ENCODE measurements at regions not wholly inside any gene's neighbourhood (a gene's known extent, or its start where the extent isn't known, plus 50 kb on each side); places are given as distances from the start of the nearest gene placed in this dataset.
"Not testable (repeated sequence)": the region's sequence is repeated elsewhere in the genome, so short reads cannot be mapped to it uniquely, and the experiment has no call there.

GRCh38 chr1:73463873-73464272, 734.1 kb downstream of the LRRIQ3 start:
- DNase-seq, result no peak

- DNase-seq, result no peak
Measured at GRCh38 chr1:73452522-73452921, 745.5 kb downstream of the LRRIQ3 start.

DNA sequence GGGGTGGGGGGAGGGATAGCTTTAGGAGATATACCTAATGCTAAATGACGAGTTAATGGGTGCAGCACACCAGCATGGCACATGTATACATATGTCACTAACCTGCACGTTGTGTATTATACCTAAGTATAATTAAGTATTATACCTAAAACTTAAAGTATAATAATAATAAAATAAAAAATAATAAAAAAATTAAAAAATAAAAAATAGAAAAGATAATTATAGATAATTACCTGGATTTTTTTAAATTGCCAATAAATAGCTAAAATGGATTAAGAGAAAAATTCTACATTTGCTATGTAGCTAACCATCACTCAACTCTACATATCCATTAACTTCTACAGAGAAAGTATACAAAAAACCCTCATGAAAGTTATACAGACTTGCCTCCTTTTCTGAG, 747.3 kb downstream of the LRRIQ3 start:
- DNase-seq, result not testable (repeated sequence)

GRCh38 chr1:73411479-73411878, 786.5 kb downstream of the LRRIQ3 start:
- no peak for DNase-seq

DNA sequence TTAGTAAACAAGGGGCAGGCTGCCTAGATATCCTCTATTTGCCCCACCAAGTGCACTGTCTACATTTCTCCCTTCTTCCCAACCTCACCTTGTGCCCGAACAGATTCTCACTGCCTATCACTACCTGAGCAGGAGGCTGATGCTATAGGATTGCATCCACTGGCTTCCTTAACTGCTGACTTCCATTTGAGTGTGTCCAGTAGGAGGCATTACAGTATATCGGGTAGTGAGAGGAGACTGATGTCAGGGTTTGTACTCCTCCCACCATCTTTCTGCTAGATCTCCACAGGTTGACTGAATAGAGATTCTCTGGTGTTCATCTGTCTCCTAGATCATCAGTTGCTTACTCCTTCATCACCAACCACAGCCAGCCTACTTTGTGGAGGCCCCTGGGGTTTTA, 796.3 kb downstream of the LRRIQ3 start:
- DNase-seq, result no peak

GRCh38 chr1:73382966-73383365, 815.0 kb downstream of the LRRIQ3 start:
- DNase-seq, result no peak

DNA sequence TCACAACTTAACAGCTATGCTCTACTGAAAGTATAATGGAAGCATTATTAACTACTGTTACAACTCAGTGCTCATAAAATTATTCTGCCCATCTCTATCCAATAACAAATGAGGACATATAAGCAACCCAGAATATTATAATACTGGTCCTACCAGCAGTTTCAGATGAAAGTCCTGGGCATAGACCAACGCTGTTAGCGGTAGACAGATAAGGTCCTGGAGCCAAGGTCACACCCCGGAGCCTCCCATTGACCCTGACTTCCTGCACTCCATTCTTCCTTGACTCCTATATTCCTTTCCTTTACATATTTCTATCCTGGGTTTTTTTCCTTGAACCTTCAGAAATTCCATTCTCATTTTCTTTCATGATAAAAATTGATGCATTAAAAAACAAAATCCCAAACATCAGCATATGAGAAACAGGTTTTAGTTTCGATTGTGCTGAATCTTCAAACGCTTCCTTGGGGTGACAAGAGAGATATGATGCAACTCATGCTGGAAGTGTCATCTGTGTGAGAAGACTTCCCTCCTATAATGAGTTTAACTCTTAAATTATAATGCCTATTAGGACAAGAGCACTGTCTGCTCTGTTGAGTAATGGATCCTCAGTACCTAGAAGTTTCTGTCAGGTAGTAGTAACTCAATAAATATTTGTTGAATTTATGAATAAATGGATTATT, 831.1 kb downstream of the LRRIQ3 start:
- DNase-seq, result no peak

DNA sequence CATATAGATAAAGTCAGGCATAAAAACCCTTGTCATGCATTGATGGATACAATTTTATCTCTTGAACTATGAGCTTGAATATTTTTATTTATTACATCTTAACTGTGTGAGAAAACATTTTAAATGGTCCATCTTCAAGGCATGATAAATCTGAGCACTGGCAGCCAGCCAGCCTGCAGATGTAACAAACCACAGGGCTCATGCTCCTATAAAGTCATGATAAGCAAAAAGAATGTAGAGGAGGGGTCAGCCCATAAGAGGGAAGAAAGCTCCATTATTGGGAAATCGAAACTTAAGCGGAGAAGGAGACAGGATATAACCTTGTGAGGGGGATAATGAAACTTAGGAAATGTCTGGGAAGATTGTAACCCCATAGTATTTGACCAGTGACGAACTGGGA, 839.0 kb downstream of the LRRIQ3 start:
- no peak for DNase-seq

GRCh38 chr1:73356485-73356884, 841.5 kb downstream of the LRRIQ3 start:
- no peak for DNase-seq

DNA sequence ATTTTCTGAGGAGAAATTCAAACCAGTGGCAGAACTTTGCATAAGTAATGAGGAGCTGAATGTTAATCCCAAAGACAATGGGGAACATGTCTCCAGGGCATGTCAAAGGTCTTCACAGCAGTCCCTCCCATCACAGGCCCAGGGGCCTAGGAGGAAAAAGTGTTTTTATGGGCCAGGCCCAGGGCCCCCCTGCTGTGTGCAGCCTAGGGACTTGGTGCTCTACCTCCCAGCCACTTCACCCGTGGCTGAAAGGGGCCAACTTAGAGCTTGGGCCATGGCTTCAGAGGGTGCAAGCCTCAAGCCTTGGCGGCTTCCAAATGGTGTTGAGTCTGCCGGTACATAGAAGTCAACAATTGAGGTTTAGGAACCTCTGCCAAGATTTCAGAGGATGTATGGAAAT, 854.0 kb downstream of the LRRIQ3 start:
- no peak for DNase-seq

GRCh38 chr1:73333847-73334503, 864.0 kb downstream of the LRRIQ3 start:
- no peak for DNase-seq

GRCh38 chr1:73331726-73332125, 866.2 kb downstream of the LRRIQ3 start:
- DNase-seq, result peak; percentile 10

DNA sequence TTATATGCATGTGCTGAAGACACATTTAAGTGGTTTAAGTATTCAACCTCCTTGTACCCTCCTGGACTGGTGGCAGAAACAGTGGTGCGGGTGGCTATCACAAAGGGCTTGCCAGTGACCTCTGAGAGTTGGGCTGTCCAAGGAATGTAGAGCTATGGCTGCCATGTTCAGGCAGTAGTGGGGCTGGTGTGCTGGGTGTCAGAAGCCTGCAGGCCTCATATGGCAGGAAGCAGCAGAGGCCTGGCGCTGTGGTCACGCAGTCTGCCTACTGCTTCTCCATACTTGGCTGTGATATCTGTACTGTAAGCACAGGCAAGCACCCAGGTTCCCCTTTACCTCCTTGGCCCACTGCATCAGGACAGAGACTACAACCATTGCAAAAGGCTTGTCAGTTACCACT, 870.0 kb downstream of the LRRIQ3 start:
- no peak for DNase-seq

GRCh38 chr1:73327180-73327793, 870.7 kb downstream of the LRRIQ3 start:
- DNase-seq, result no peak

GRCh38 chr1:73326663-73327062, 871.3 kb downstream of the LRRIQ3 start:
- DNase-seq, result no peak

DNA sequence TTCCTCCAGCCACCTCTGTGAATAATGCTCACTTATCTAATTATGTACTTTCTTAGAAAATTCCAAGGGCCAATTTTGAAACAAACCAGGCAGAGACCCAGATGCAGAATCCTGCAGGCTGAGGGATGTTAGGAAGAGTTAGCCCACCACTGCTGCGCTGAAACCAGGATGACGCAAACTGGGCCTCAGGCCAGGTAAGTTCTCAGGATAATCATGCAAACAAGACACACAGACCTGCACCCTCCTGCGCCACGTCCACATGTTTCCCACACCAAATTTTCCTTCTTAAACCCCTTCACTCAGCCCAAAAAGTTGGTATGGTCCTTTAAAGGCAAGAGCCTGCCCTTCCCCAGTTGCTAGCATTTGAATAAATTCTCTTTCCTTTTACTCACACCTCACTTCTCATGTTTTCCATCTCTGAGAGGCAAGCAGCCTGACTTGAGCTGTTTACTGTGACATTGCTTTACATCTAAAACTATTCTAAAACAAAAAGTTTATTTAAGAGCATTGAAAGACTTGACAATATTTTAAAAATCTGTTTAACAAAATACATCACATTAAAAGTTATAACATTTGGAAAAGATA, 887.1 kb downstream of the LRRIQ3 start:
- DNase-seq, result no peak

- no peak for DNase-seq
Measured at GRCh38 chr1:73306899-73307555, 890.9 kb downstream of the LRRIQ3 start.

DNA sequence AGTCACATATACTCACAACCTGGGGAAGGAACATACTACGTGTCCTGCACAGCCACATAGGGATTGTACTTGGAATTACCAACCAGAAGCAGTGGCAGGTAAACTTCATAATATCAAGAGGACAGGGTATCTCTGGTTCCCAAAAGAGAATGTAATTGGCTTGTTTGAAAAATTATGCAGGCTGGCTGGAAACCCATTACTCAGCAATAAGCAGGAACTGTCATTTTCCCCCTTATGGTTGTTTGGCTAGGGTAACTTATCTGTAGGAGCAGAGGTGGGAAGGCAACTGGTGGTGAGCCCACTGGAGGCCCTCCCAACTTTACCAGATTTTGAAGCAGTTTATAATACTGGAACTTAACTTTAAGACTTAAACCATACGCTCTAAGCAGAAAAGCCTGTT, 924.1 kb downstream of the LRRIQ3 start:
- DNase-seq, result no peak

DNA sequence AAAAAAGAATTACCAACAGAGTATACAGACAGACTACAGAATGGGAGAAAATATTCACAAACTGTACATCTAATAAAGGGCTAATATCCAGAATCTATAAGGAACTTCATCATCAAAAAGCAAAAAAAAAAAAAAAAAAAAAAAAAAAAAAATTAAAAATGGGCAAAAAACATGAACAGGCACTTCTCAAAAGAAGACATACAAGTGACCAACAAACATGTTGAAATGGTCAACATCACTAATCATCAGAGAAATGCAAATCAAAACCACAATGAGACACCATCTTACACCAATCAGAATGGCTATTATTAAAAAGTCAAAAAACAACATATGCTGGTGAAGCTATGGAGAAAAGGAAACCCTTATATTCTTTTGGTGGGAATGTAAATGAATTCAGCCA, 952.8 kb downstream of the LRRIQ3 start:
- DNase-seq, result not testable (repeated sequence)

DNA sequence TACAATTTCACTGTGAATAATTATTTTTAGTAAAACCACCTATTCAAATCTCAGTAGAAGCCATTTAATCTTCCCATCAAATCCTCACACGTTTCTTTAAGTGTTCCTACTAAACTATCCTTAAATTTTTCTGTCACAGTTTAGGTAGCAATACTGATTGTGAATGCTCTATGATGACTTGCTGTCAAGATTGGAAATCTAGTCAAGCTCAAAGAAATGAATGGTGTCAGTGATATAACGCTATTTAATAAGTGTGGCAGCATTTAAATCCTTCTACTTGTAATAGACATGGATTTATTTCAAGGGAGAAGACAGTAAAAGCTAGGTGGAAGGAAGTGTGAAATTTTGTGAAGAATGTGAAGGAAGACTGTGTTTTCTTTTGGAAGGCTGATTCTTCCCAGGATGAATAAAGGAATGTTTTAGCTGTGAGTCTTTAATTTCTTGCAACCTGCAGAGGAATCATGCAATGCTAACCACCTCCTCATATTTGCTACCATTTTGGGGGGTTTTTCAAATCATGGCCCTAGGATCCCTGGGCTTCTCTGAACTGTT, 936.7 kb upstream of the NEGR1 start:
- no peak for DNase-seq

DNA sequence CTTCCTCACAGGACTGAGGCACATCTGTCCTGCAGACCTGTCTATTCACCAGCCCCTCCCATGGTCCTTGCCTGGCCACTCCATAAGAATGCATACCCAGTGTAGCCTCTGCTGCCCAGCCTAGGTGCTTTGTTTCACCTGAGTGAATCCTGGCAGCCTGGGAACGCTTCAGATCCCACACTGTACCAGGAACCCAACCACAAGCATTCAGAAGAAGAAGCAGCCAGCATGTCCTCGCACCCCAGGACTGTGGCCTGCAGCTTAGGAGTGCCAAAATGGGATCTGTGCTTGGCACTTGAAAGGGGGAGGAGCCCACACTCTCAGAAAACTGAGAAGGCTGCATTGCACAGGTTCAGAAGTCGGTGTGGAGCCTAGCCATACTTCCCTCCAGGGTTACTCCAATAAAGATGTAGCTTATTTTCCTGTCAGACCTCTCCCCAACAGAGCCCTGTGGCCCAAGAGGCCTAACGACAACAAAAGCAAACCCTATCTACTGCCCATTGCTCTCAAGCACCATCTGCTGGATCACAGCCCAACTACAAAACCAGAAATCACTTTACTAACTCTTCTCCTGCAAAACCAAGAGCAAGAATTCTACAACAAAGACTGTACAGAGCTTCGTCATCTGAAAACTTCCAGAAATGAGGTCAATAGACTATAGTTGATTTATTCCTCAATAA, 923.1 kb upstream of the NEGR1 start:
- DNase-seq, result no peak

DNA sequence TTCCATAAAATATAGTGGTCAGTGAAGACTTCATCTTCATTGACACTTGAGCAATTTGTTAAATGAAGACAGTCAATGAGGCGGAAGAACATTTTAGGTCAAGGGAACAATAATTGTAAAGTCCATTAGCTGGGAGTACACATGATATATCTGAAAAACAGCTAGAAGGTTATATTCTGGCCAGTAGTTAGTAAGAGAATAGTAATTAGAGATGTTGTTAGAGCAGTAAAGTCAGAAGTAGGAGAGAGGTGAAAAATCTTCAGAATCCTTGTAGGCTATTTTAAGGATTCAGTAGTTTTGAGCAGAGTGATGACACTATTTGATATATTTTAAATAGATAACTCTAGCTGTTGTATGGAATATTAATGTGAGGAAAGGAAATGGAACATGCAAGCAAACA, 915.6 kb upstream of the NEGR1 start:
- DNase-seq, result no peak

- DNase-seq, result no peak
Measured at GRCh38 chr1:73194965-73195364, 912.6 kb upstream of the NEGR1 start.

Data from DMS79 treated with DMSO at 0.1 percent for 48 hours (cell line).